ENCODE measurements at regions not wholly inside any gene's neighbourhood (a gene's known extent, or its start where the extent isn't known, plus 50 kb on each side); places are given as distances from the start of the nearest gene placed in this dataset.
"Not testable (repeated sequence)": the region's sequence is repeated elsewhere in the genome, so short reads cannot be mapped to it uniquely, and the experiment has no call there.

DNA sequence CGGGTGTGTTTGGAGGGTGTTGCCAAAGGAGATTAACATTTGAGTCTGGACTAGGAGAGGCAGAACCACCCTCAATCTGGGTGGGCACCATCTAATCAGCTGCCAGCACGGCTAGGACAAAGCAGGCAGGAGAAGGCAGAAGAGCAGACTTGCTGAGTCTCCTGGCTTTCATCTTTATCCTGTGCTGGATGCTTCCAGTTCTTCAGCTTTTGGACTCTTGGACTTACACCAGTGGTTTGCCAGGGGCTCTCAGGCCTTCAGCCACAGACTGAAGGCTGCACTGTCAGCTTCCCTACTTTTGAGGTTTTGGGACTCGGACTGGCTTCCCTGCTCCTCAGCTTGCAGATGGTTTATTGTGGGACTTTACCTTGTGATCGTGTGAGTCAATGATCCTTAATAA, 70.4 kb upstream of the AGAP9 start:
- not testable (repeated sequence) for H3K27me3 ChIP-seq (ENCODE audit: control insufficient read depth, insufficient read depth, low read length); H3K4me3 ChIP-seq (ENCODE audit: insufficient read depth, low read depth, low read length); H3K36me3 ChIP-seq (replicated peaks; ENCODE audit: control insufficient read depth, insufficient read depth, low read length); DNase-seq

DNA sequence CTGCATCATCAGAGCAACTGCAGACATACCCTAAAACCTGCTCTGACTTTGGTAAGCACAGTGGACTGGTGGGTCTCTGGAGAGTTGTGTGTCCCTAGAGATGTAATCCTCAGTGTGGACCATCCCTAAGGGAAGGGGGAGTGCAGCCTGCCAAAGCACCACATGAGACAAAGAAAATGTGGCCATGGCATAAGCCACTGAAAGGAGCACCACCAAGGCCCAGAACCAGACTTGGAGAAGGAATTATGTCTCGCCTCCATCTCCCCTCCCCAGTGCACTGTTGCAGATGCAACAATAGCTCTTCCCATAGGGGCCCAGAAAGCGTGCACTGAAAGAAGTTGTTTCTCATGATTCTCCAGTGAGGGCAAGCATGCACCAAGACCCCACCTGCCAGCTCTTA, 69.7 kb upstream of the AGAP9 start:
- H3K4me3 ChIP-seq (ENCODE audit: insufficient read depth, low read depth, low read length); DNase-seq; H3K27me3 ChIP-seq (ENCODE audit: control insufficient read depth, insufficient read depth, low read length); H3K36me3 ChIP-seq (replicated peaks; ENCODE audit: control insufficient read depth, insufficient read depth, low read length): not testable (repeated sequence)

DNA sequence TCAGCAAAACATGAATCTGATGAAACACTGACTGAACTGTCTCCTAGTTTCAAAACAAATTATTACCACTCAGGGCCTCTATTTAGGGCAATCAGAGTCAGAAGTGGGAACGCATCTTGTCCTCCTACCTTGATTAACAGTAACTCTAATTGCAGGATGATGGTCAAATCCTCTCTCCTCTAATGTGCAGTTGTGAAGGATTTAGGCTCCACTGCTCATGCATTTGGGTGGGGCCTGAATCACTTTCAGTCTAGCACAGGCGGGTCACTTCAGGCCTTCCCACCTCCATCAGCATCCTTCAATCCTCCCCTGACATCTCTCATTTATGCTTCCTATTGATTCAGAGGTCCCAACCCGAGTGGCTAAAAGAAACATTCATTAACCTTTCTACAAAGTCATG, 67.5 kb upstream of the AGAP9 start:
- not testable (repeated sequence) for H3K36me3 ChIP-seq (replicated peaks; ENCODE audit: control insufficient read depth, insufficient read depth, low read length); H3K4me3 ChIP-seq (ENCODE audit: insufficient read depth, low read depth, low read length); DNase-seq; H3K27me3 ChIP-seq (ENCODE audit: control insufficient read depth, insufficient read depth, low read length)

DNA sequence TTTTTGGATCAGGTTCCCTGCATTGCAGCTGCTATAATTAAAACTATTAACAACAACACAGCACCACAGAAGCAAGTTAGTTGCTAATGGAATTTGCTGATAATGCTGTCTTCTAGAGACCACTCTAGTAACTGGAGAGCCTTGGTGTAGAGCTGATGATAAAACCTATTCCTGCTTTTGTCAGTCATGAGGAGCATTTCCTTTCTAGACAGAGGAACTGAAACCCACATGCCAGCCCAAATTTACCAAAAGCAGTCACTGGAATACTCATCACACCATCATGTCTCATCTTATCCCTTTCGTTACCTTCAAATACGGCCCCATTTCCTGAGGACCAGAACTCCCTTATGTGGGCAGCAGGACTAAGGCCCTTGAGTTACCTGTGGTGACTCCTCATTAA, 67.1 kb upstream of the AGAP9 start:
- DNase-seq; H3K36me3 ChIP-seq (replicated peaks; ENCODE audit: control insufficient read depth, insufficient read depth, low read length); H3K4me3 ChIP-seq (ENCODE audit: insufficient read depth, low read depth, low read length); H3K27me3 ChIP-seq (ENCODE audit: control insufficient read depth, insufficient read depth, low read length): not testable (repeated sequence)

DNA sequence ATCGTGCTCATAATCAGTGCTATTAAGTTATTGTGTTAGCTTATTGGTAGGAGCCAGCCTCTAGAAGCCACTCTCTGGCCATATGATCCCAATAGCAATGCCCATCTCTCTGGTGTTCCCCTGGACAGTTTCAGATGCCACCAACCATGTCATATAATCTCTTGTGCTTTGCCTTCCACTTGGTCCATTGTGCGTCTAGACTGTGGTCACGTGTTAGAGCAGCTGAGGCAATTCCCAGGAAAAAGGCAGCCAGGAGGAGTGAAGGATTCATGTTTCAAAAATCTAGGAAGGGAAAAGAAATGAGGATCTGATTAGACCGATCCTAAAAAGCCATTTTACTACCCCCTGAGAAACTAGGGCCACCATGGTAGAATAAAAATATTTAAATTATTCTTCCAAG, 58.6 kb upstream of the AGAP9 start:
- H3K36me3 ChIP-seq (replicated peaks; ENCODE audit: control insufficient read depth, insufficient read depth, low read length); DNase-seq; H3K27me3 ChIP-seq (ENCODE audit: control insufficient read depth, insufficient read depth, low read length); H3K4me3 ChIP-seq (ENCODE audit: insufficient read depth, low read depth, low read length): not testable (repeated sequence)

DNA sequence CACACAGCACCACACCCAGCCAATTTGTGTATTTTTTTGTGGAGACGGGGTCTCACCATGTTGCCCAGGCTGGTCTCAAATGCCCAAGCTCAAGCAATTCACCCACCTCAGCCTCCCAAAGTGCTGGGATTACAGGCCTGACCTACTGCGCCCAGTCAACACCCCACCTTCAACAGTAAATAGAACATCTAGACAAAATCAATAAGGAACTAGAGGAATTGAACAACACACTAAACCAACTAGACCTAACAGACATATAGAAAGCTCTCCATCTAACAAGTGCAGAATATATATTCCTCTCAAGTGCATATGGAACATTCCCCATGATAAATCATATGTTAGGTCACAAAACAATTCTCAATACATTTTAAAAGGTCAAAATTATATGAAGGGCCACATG, 56.6 kb upstream of the AGAP9 start:
- H3K4me3 ChIP-seq (ENCODE audit: insufficient read depth, low read depth, low read length); DNase-seq; H3K27me3 ChIP-seq (ENCODE audit: control insufficient read depth, insufficient read depth, low read length); H3K36me3 ChIP-seq (replicated peaks; ENCODE audit: control insufficient read depth, insufficient read depth, low read length): not testable (repeated sequence)

DNA sequence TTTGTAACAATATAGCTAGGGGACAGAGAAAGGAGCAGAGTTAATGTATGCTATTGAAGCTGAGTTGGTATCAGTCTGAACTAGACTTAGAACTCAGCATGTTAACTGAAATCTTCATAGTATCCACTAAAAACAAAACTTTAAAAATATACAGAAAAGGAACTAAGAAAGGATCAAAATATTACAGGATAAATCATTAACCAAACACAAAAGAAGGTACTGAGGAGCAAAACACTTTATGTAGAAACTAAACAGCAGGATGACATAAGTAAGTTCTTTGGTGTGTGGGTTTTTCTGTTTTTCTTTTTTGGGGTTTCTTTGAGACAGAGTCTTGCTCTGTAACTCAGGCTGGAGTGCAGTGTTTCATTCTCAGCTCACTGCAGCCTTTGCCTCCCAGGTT, 55.1 kb upstream of the AGAP9 start:
- not testable (repeated sequence) for H3K27me3 ChIP-seq (ENCODE audit: control insufficient read depth, insufficient read depth, low read length); DNase-seq; H3K4me3 ChIP-seq (ENCODE audit: insufficient read depth, low read depth, low read length); H3K36me3 ChIP-seq (replicated peaks; ENCODE audit: control insufficient read depth, insufficient read depth, low read length)

Data from H7 (cell line).